ENCODE measurements at regions not wholly inside any gene's neighbourhood (a gene's known extent, or its start where the extent isn't known, plus 50 kb on each side); places are given as distances from the start of the nearest gene placed in this dataset.

DNA sequence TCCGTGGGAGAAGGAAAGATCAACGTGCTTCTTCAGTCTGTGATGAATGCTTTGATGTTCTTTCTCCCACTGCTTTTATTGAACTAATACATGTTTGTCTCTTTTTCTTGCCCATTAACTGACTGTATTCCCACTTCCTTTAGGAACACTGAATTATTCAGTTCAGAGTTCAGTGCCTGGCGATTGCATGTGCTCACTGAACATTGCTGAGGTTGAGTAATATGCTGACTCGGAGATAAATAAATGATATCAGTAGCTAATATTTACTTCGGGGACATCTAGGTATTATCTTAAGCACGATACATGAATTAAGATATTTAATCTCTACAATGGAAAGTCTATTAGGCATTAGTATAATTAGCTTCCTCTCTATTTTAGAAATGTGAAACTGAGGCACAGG, 102.3 kb upstream of the OR5AK2 start:
- TF ChIP-seq, protein P1, sequence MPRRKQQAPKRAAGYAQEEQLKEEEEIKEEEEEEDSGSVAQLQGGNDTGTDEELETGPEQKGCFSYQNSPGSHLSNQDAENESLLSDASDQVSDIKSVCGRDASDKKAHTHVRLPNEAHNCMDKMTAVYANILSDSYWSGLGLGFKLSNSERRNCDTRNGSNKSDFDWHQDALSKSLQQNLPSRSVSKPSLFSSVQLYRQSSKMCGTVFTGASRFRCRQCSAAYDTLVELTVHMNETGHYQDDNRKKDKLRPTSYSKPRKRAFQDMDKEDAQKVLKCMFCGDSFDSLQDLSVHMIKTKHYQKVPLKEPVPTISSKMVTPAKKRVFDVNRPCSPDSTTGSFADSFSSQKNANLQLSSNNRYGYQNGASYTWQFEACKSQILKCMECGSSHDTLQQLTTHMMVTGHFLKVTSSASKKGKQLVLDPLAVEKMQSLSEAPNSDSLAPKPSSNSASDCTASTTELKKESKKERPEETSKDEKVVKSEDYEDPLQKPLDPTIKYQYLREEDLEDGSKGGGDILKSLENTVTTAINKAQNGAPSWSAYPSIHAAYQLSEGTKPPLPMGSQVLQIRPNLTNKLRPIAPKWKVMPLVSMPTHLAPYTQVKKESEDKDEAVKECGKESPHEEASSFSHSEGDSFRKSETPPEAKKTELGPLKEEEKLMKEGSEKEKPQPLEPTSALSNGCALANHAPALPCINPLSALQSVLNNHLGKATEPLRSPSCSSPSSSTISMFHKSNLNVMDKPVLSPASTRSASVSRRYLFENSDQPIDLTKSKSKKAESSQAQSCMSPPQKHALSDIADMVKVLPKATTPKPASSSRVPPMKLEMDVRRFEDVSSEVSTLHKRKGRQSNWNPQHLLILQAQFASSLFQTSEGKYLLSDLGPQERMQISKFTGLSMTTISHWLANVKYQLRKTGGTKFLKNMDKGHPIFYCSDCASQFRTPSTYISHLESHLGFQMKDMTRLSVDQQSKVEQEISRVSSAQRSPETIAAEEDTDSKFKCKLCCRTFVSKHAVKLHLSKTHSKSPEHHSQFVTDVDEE (CRISPR knock-in tag; IDR thresholded peaks at IDR 0.05) = no peak
- TF ChIP-seq CREB5 (CRISPR knock-in tag; IDR thresholded peaks at IDR 0.05; ENCODE audit: low read depth) = no peak
- no peak for TF ChIP-seq ARNTL (CRISPR knock-in tag; IDR thresholded peaks at IDR 0.05; ENCODE audit: borderline replicate concordance, low read depth)
- TF ChIP-seq GLIS3 (CRISPR knock-in tag; IDR thresholded peaks at IDR 0.05) = no peak
- TF ChIP-seq ZNF565 (CRISPR knock-in tag; conservative IDR thresholded peaks at IDR 0.05; ENCODE audit: low read depth) = no peak
- TF ChIP-seq ZNF70 (CRISPR knock-in tag; IDR thresholded peaks at IDR 0.05) = no peak
- TF ChIP-seq ISL1 (CRISPR knock-in tag; IDR thresholded peaks at IDR 0.05) = no peak
- TF ChIP-seq RARB (CRISPR knock-in tag; IDR thresholded peaks at IDR 0.05) = no peak
- no peak for TF ChIP-seq ZC3H10 (CRISPR knock-in tag; IDR thresholded peaks at IDR 0.05)
- no peak for TF ChIP-seq POU6F1 (CRISPR knock-in tag; IDR thresholded peaks at IDR 0.05; ENCODE audit: borderline replicate concordance, low read depth)
- TF ChIP-seq CSRNP3 (CRISPR knock-in tag; IDR thresholded peaks at IDR 0.05) = no peak
- no peak for TF ChIP-seq OSR1 (CRISPR knock-in tag; IDR thresholded peaks at IDR 0.05)
- no peak for TF ChIP-seq PPARA (CRISPR knock-in tag; IDR thresholded peaks at IDR 0.05; ENCODE audit: borderline replicate concordance)
- no peak for TF ChIP-seq ESRRG (CRISPR knock-in tag; IDR thresholded peaks at IDR 0.05)
- ATAC-seq = no peak

- ATAC-seq = no peak
- TF ChIP-seq CSDC2 (CRISPR knock-in tag; IDR thresholded peaks at IDR 0.05) (no peak), PATZ1 (CRISPR knock-in tag; IDR thresholded peaks at IDR 0.05; ENCODE audit: borderline replicate concordance) (no peak), ZNF70 (CRISPR knock-in tag; IDR thresholded peaks at IDR 0.05) (no peak), SNAI2 (CRISPR knock-in tag; IDR thresholded peaks at IDR 0.05) (no peak), ISL1 (CRISPR knock-in tag; IDR thresholded peaks at IDR 0.05) (no peak), TOX (CRISPR knock-in tag; IDR thresholded peaks at IDR 0.05; ENCODE audit: borderline replicate concordance) (no peak), PPARA (CRISPR knock-in tag; IDR thresholded peaks at IDR 0.05; ENCODE audit: borderline replicate concordance) (no peak), CREB5 (CRISPR knock-in tag; IDR thresholded peaks at IDR 0.05; ENCODE audit: low read depth) (no peak), GLIS3 (CRISPR knock-in tag; IDR thresholded peaks at IDR 0.05) (no peak), ESRRG (CRISPR knock-in tag; IDR thresholded peaks at IDR 0.05) (no peak), ZFP30 (CRISPR knock-in tag; IDR thresholded peaks at IDR 0.05) (no peak), OSR1 (CRISPR knock-in tag; IDR thresholded peaks at IDR 0.05) (no peak), ZNF565 (CRISPR knock-in tag; conservative IDR thresholded peaks at IDR 0.05; ENCODE audit: low read depth) (no peak), POU6F1 (CRISPR knock-in tag; IDR thresholded peaks at IDR 0.05; ENCODE audit: borderline replicate concordance, low read depth) (no peak), CSRNP3 (CRISPR knock-in tag; IDR thresholded peaks at IDR 0.05) (no peak), RARB (CRISPR knock-in tag; IDR thresholded peaks at IDR 0.05) (no peak)
- TF ChIP-seq, protein P1 (CRISPR knock-in tag; IDR thresholded peaks at IDR 0.05) = no peak
These were observed 102.9 kb upstream of the OR5AK2 start for GRCh38 chr11:56885854-56886253.
